ENCODE measurements at regions not wholly inside any gene's neighbourhood (a gene's known extent, or its start where the extent isn't known, plus 50 kb on each side); places are given as distances from the start of the nearest gene placed in this dataset.

- TF ChIP-seq, protein P1, sequence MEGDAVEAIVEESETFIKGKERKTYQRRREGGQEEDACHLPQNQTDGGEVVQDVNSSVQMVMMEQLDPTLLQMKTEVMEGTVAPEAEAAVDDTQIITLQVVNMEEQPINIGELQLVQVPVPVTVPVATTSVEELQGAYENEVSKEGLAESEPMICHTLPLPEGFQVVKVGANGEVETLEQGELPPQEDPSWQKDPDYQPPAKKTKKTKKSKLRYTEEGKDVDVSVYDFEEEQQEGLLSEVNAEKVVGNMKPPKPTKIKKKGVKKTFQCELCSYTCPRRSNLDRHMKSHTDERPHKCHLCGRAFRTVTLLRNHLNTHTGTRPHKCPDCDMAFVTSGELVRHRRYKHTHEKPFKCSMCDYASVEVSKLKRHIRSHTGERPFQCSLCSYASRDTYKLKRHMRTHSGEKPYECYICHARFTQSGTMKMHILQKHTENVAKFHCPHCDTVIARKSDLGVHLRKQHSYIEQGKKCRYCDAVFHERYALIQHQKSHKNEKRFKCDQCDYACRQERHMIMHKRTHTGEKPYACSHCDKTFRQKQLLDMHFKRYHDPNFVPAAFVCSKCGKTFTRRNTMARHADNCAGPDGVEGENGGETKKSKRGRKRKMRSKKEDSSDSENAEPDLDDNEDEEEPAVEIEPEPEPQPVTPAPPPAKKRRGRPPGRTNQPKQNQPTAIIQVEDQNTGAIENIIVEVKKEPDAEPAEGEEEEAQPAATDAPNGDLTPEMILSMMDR (conservative IDR thresholded peaks at IDR 0.05): no peak
- H3K27ac ChIP-seq: no peak overlapping the region
Measured at GRCh38 chr6:56890683-56891429, 64.1 kb upstream of the BEND6 start.

GRCh38 chr6:56890066-56890465 lies 64.8 kb upstream of the BEND6 start:
- TF ChIP-seq, protein P1 (conservative IDR thresholded peaks at IDR 0.05): no peak

DNA sequence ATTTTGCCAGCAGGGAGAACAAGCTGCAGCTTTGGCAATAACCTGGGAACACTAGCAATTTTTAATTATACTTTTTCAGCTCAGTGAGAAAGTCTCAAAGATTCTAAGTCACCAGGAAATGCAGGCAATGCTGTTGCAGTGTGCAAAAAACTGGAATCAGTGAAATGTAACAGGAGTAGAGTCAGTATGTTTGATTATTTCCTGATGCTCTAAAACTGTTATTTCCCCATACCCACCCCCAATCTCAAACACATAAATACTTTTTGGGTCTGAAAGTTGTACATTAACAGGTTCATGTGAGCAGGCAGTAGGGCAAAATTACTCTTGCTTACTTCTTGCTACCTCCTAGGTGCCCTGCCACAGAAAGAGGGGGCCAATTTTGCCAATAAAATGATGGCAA lies 65.4 kb upstream of the BEND6 start:
- H3K27ac ChIP-seq: no peak overlapping the region
- TF ChIP-seq, protein P1 (conservative IDR thresholded peaks at IDR 0.05): no peak

More at GRCh38 chr6:56890066-56890465, 64.8 kb upstream of the BEND6 start:
- H3K27ac ChIP-seq: no peak overlapping the region

GRCh38 chr6:56888687-56889086 lies 66.2 kb upstream of the BEND6 start:
- H3K27ac ChIP-seq: no peak overlapping the region
- TF ChIP-seq, protein P1 (conservative IDR thresholded peaks at IDR 0.05): no peak

DNA sequence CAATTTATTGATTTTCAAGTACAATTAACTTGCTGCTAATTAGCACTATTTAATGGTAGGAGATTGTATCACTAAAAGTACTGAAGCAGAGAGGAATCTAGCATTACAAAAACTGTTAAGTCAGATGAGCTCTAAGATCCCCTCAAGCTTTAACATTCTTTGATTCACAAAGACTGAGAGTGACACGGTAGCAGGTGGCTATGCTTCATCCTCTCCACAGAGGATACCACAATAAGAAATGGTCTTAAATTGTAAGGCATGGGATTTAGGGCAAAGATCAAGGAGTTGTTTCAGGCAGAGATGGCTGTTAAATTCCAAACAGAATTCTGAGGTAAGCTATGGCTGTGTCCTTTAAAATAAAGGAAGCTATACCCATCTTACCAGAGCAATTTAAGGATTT lies 67.8 kb upstream of the BEND6 start:
- H3K27ac ChIP-seq: no peak overlapping the region
- TF ChIP-seq, protein P1 (conservative IDR thresholded peaks at IDR 0.05): no peak

GRCh38 chr6:56877922-56878321 lies 77.0 kb upstream of the BEND6 start:
- no peak overlapping the region for H3K27ac ChIP-seq
- TF ChIP-seq, protein P1 (conservative IDR thresholded peaks at IDR 0.05): no peak

DNA sequence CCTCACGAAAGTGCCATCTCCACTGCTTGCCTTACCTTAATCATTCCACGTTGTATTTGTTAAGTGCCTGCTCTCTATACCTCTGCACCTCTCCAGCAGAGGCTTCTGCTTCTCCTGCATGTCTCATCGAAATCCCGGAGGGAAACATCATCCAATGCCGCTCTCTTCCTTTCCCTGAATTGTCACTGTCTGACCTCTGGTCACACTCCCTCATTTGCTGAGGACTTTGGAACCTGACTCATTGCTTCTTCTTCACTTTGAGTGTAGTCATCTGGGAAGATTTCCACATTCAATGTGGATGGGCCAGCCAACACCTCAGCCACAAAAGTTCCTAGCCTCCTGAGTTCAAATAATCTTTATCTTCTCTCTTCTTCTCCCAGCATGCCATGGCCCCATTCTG lies 78.9 kb upstream of the BEND6 start:
- TF ChIP-seq, protein P1 (conservative IDR thresholded peaks at IDR 0.05): no peak

More for the DNA sequence above, 78.9 kb upstream of the BEND6 start:
- no peak overlapping the region for H3K27ac ChIP-seq

All from VCaP (cell line).